Activated naive CD4-positive, alpha-beta T cell (primary cell): ENCODE measurements at regions not wholly inside any gene's neighbourhood (a gene's known extent, or its start where the extent isn't known, plus 50 kb on each side); places are given as distances from the start of the nearest gene placed in this dataset.

ENCODE experiments used
- DNase-seq, 4 experiments: peaks; one replicate each; lab custom pipeline; 2025; lab: John Stamatoyannopoulos, UW

DNA sequence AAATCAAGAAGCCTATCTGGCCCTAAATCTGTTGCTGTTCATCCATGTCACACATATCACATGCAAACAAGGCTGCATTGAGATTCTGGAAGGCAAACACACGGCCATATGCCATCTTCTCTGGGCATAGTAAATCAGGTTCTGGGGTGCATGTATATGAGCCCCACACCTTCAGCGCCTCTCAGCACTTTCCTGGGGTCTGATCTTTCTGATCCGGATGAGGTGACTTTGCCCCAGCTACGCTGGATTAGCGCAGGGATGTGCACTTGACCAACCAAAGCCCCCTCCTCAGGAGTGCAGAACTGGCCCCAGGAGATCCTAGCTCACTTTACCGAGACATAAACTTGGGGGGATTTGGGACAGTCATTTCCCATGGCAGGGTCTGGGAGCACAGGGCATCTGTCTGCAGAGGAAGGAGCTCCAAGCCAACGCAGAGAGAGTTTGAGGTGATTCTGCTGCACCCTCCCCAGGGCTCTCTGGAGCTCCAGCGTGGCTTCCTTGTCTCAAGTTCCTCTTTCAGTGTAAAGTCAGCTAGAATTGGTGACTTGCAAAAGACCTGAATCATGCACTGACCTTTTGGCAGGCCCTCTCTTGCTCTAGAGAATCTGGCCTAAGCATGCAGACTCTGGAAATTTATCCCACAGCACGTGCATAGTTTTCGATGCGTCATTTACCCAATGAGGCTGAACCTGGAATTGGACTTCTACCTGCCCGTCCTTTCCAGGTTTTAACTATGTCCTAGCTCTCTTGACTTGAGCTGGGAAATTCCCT is 63.5 kb upstream of the KLF13 start:
- no peak for DNase-seq

DNA sequence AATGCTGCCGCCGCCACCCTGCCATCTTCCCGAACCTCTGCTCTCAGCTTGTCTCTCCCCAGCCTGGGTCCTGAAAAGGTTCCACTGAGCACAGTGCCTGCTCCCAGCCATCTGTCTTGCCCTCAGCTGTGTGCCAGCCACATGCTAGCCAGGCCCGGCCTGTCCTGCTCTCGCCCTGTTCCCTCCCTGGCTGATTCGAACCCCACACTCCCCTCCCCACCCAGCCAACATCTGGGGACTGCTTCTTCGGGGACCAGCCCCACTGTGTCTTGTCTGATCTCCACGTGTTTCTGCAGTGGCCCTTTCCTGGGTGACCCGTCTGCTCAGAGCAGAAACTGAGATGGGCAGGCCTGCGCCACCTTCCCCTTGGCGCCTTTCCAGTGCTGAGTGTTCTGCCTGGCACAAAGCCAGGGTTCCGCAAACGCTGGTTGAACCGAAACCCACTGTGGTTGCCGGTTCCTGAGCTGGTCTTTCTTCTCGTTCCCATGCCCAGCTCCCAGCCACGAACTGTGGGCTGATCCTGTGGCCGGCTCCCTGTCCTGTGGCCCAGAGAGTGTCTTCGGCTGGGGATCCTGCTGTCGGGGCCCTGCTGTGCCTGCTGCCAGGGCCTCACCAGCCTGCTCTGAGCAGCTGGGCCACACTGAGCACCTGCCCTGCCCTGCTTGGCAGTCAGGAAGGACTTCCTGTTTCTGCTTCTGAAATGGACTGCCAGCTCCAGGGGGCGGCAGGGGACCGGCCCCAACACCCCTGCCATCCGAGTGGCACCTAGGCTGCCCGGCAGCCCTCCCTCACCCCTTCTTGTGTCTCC is 62.7 kb upstream of the KLF13 start:
- peak; percentile 16 to 73 (median 41) for DNase-seq

DNA sequence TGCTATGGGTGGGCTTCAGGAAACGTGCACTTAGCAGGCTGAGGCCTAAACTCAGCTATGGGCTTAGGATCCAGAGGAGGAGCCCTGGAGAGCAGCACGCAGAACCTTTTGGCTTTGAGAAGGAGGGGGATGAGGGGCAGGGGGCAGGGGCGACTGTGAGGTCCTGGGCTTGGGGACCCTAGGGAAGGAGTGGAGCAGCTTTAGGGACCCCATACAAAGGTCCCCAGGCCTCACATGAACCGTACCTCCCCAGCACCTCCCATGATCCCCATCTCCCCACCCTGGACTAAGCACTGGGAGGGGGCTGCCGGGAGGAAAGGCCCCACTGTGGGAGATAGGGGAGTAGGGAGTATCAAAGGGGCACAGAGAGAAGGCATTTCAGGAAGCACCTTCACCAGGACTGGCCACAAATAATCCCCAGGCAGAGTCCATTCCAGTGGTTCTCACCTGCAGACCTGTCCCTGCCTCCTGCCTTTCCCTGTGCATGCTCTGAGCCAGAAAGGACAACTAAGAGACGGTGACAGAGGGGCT is 62.0 kb upstream of the KLF13 start:
- DNase-seq, result no peak

DNA sequence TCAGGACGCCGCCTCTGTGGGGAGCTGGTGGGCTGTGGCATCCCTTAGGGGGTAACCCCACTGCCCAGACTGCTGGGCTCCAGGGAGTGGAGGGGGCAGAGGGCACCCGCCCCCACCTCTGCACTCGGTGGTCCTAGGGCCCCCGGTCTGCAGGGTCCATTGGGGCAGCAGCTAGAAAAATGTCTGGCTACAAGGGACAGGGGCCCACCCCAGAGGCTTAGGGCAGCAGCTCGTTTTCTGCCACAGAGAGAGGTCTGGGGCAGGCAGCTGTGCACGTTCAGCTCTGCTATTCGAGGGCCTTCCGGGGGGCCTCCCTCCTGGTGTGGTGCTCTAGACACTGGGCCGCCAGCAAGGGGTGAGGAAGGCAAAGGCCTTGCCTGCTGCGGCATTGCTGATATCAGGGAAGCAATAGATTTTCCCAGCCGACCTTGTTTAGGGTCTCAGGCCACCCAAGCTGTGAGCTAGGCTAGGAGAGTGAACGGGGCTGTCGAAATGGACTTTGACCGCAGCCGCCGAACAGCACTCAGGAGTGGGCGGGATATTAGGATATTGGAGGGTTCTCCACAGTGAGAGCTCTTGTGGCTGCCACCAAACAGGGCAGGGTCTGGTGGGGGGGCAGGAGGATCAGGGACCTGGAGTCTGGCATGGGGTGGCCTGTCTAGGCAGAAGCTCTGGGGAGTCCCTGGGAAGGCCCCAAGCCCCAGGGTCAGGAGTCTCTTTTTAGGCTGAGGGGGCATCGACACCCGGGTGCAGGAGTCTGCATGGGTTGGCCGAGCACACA is 61.4 kb upstream of the KLF13 start:
- DNase-seq, result no peak

DNA sequence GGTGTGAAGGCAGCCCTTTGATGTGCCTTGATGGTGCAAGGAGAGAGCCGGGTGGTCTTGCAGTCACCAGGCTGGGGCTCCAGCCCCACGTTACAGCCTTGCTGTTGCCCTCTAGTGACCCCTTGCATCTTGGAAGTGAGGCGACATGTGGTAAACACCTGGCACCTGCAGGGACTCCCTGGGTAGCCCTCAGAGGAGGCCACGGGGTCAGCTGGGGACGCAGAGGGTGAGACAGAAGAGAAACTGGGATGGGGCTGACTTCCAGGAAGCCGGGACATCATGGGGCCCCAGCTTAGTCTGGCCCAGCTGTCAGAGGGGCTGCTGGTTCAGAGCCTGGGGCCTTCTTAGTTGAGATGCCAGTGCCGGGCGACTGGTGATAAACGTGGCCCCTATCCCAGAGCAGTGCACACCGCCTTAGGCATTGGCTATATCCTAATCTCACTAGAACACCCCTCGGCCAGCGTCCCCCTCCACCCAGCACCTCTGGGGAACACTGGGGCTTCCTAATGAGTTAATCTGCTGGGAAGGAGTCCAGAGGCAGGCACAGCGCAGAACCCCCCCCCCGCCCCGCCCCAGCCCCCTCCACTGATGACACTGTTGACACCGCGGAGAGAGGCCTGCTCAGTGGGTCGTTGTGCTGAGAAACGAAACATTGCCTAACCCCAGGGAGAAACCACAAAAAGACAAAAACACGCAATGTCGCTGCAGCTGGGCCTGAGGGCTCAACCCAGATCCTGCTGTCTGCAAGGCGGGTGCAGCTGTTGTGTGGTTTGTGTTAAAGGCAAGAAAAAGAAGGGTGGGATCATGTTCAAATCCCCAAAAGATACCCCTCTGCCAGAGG is 60.5 kb upstream of the KLF13 start:
- DNase-seq, result peak in 2 of 4 experiments; percentile 62 to 70

DNA sequence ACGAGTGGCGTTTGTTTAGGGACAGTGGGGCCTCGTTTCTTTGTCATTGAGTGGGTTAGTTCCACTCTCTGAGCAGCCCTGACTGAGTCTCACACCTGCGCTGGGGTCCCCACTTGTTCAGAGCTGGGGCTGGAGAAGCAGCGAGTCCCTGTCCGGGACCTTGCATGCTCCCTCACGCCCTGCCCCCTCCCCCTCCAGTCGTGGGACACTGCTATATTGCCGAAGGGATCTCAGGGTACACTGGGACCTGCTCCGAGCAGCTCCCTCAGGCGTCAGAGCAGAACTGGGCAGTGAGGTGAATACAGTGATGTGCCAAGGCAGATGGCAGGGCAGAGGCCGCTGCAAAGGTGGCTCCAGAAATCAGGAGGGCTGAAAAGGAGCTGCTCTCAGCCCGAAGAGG is 59.9 kb upstream of the KLF13 start:
- DNase-seq, result peak in 1 of 4 experiments; percentile 49

DNA sequence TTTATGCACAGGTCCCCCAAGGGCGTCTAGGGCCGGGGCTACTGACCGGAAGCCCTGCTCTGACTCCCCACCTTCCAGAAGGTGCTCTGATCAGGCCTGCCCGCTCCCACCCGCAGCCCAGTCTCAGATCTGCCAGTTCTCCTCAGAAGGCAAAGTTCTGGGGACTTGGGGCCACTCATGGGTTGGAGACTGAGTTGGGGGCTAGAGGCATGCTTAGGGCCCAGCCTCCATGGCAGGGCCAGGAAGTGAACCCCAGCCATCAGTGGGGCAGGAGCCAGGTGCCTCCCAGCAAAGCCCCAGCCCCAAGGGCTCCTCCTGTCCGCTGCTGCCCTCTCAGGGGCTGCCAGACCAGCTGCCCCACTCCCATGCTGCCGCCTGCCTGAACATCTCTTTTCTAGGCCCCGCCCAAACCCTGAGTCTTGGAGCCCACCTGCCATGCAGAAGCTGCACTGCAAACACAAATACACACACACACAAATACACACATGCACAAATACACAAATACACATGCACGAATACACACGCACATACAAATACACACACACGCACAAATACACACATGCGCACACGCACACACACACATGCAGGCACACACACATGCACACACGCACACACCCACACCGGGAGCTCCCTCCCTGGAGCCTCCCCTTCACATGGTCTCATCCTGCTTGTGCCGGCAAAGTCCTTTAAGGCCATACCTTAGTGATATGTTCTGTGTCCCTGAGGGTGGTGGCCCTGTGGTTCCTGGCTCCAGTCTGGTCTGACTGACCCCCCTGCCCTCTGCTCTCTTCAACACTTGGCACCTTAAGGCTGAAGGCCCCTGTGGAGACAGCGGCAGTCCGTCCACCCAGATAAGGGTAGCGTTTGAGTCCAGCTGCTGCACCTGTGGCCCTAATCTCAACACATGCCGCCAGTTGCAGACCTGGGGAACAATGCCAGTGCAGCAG is 59.2 kb upstream of the KLF13 start:
- no peak for DNase-seq

DNA sequence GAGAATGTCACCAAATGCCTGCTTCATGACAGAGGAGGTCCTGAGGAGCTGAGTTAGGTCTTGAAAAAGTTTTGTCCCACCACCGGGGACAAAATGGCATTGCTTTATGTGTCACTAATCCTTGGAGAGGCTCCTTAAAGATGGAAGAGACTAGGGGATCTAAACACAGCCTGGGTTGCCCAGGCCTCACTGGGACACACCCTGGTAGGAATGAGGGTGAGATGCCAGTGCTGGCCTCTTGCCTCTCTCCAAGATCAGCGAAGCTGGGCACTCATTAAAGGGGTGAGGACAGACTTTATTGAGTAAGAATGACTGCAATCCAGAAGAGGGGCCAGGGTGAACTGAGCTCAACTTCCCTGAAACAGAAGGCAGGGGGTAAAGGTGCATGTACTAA is 58.5 kb upstream of the KLF13 start:
- no peak for DNase-seq

DNA sequence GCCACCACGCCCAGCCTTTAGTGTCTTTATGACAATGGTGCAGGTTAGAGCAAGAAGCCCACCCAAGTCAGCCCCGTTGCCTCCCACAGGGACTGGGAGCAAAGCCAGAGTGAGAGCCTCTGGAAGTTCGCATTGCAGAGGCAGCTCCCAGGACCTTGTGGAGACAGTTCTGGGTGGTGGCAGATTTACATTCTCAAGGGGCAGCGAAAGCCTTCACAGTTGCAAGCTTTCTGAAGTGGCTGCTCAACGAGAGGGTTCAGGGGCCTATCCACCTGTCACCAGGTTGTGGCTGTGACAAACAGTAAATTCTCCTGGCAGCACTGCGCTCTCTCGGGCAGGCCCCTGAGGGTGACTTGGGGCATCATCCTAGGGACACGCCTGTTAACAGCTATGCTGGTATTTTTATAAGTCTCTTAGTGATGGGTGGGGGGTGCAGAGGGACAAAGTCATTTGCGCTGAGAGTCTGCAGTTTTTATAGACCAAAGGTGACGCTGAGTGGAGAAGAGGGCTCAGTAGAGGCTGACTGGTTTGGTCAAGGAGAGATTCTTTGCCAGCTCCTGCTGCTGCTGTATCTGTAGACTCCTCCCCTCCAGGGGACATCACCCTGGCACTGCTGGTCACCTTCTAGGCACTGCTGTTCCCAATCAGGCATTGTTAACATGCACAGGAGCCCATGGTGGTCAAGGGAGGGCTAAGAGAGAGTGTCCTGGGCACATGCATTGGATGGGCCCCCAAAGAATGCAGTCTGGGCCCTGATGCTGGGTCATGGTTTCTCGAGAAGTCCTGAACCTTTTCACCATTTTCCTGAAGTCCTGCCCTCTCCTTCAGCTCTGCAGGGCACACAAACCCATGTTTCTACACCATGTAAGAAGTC is 57.5 kb upstream of the KLF13 start:
- DNase-seq, result no peak

DNA sequence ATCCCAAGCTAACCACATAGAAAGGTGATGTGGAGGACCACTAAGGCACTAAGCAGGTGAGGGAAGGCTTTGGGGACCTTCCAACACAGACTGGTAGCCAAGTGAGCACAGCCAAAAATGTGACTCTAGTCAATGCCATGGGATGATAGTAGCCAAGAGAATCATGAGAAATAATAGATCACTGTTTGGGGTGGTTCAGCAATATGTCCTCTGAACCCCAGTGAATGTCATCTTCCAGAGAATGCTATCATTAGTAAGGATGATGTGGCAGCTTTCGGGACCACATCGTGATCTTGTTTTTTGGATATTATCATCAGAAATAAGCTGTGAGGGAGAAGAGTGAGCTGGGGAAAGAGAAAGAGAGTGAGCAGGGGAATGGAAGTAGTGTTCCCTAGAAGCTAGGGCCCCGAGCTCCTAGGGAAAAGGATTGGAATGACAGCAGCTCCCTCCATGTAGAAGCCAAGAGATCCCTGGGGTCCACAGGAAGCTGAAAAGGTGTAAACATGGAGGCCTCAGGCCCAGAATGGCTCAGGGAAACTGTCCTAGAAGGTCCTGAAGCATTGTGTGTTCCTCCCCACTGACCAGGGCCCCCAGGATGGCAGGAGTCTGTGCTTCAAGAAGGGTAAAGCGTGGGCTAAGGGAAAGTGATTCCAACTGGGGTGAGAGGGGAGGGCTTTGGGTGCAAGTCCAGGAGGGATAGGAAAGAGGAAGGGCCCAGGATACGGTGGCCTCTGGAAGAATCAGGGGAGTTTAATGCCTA is 56.6 kb upstream of the KLF13 start:
- no peak for DNase-seq

DNA sequence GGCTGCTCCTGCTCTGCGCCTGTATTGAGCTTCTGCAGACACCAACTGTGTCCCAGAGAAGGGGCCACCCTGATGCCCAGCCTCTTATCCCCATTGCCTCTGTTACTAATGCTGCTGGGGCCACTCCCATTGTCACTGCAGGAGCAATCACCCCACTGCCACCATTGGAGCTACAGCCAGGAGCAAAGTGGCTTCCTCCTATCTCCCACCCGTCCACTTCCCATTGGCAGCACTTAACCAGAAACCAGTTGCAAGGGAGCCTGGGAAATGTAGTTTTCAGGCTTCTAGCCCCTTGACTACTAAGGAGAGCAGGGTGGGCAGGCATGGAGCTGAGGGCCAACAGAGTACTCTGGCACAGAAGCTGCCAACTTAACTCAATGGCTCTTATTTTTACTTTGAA is 55.9 kb upstream of the KLF13 start:
- DNase-seq, result no peak

DNA sequence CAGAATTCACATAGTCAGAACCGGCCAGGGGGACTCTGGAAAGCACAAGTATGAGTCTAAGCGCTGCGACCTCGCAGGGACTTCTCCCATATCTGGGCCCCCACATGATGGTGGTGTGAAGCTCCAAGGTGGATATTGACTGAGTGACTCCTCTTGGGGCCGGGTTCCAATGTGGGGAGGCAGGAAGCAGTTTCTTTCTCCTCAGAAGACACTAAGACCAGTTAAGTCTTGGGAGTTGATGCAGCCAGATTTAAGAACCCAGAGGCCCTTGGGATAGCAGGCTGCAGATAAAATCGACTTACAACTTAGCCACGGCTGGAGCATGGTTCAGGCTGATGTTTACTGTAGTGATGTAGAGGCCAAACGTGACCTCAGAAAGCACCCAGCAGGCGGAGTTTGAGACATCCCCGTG is 55.4 kb upstream of the KLF13 start:
- DNase-seq, result no peak

DNA sequence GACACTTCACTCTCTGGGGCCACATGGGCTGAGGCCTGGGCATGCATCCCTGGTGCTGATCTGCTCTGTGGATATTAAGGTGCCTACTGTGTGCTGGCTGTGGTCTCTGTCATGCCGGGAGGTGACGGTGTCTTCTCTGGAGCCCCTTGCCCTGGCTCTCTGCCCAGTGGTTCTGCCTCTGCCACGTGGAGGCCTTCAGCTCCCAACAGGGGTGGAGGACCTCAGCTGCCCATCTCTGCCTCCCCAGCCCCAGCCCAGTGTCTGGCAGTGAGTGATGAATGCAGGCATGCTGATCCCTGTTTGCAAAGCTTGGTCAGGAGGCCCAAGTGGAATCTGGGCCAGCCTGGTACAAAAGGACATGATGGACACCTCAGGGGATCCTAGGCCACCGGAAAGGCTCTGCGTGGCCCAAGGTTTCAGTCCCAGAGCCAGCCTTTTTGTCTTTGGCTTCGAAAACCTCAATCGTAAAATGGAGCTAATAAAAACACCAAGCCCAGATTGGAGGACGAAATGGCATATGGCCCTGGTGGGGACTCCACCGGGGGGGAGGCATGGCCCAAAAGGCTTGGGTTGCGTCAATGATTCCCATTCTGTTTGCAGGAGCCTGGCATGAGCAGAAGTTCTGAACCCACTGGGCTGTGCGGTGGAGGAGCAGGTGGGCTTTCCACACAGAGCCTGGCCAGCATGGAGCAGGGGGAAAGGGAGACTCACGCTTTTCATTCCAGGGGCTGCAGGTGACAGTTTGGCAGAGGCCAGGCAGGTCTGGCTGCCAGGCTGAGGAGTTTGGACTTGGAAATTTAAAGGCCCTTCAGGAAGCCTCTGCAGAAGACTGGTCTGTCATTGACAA is 54.7 kb upstream of the KLF13 start:
- DNase-seq, result no peak

DNA sequence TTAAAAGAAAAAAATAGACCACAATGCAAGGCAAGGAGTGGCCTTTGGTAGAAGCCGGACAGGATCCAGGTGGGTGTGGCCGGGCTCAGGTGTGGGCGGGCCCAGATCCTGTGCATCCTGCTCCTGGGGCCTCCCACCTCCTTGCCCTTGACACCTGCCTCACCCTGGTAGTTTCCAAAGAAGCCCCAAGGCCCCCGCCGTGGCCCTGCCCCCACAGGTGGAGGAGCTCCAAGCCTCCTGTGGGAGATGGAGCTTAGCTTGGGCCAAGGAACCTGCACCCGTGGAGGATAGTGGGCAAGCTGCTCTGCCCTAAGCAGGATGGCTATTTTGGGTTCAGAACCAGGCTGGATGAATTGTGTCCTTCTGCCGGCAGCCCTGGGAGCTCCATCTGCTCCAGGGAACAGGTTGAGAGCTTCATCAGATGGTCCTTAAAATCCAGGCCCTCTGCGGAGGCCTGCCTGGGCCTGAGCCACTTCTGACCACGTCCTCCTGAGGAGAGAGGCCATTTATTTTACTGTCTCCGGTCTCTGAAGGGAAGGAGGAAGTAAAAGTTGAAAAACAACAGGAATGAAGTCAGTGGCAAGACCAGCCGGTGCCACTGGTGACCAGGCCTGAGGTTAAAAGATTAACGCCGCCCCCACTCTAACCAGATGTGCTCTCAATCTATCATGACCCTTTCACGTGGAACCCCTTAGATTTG is 53.9 kb upstream of the KLF13 start:
- DNase-seq, result no peak

DNA sequence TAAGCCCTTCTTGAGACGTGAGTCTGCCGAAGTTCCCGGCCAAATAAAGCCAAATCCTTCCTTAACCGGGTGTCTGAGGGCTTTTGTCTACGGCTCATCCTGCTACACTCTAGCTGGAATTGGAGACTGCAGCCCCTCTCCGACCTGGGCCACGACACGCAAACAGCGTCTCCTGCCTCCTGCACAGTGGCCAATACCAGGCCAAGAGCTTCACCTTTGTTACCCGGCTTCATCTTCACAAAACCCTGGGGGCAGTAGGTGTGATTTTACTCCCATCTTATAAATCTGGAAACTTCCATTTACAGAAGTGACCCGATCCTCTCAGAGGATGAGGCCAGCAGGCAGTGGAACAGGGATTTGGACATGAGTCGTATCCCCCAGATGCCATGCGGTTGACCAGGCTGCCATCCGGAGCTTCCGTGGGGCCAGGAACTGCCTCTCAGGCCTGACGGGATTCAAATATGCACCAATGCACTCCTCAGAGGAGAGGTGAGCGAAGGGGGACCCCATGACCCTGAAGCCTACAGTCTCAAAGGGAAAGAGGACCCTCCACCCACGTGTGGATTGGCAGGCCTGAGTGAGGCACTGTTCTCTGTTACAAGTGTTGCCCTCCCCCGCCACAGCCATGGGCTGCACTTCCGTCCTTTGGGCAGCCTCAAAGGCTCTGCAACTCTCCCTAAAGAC is 53.2 kb upstream of the KLF13 start:
- no peak for DNase-seq
